ENCODE measurements at regions not wholly inside any gene's neighbourhood (a gene's known extent, or its start where the extent isn't known, plus 50 kb on each side); places are given as distances from the start of the nearest gene placed in this dataset.

GRCh38 chr10:6778992-6779701 lies 199.1 kb upstream of the PRKCQ start (continued):
- no peak for TF ChIP-seq ZNF462 (CRISPR knock-in tag; IDR thresholded peaks at IDR 0.05)
- TF ChIP-seq EZH2 (IDR thresholded peaks at IDR 0.05; ENCODE audit: low read depth, unreplicated experiment) = no peak
- TF ChIP-seq POLR2AphosphoS5 (IDR thresholded peaks at IDR 0.05; ENCODE audit: low read depth) = no peak
- TF ChIP-seq EZH2phosphoT487 (IDR thresholded peaks at IDR 0.05; ENCODE audit: unreplicated experiment) = no peak
- no peak for TF ChIP-seq STAT1 (IDR thresholded peaks at IDR 0.05; ENCODE audit: unreplicated experiment)

GRCh38 chr10:6776170-6776569 lies 196.1 kb upstream of the PRKCQ start:
- Histone ChIP-seq H3K36me3 (ENCODE audit: insufficient read depth) (no peaks in the 10 kb centered on the region), H3K27ac (ENCODE audit: low read depth) (no peak overlapping the region), H2AFZ (no peak overlapping the region), H3K9me2 (ENCODE audit: insufficient read depth) (peaks cover 5% of the 10 kb centered on the region; the same call in 1 of the 2 replicates), H3K79me2 (replicated peaks; ENCODE audit: insufficient read depth) (no peaks in the 10 kb centered on the region), H3K27me3 (ENCODE audit: insufficient read depth) (no peaks in the 10 kb centered on the region), H4K20me1 (replicated peaks; ENCODE audit: insufficient read depth) (no peaks in the 10 kb centered on the region), H3K4me3 (no peak overlapping the region), H3K4me2 (no peak overlapping the region), H3K4me1 (ENCODE audit: insufficient read depth) (no peaks in the 10 kb centered on the region), H3F3A (replicated peaks; ENCODE audit: low read depth) (no peaks in the 10 kb centered on the region)
- DNase-seq (ENCODE audit: low spot score) (no peak), ATAC-seq (no peak)
- Mint-ChIP-seq H3K9me3 (peaks cover 2% of the 10 kb centered on the region; the same call in 2 of the 3 replicates), H3K36me3 (ENCODE audit: low read depth) (no peaks in the 10 kb centered on the region), H3K4me1 (peaks cover 3% of the 10 kb centered on the region), H3K27ac (no peak overlapping the region), H3K27me3 (ENCODE audit: insufficient read depth, low read depth, poor library complexity) (no peaks in the 10 kb centered on the region), H3K4me3 (no peak overlapping the region)
- TF ChIP-seq EZH2 (IDR thresholded peaks at IDR 0.05; ENCODE audit: low read depth, unreplicated experiment) (no peak), JUNB (IDR thresholded peaks at IDR 0.05; ENCODE audit: unreplicated experiment) (no peak), POLR2AphosphoS5 (IDR thresholded peaks at IDR 0.05; ENCODE audit: low read depth) (no peak), ZNF331 (CRISPR knock-in tag; IDR thresholded peaks at IDR 0.05; ENCODE audit: low read depth) (no peak), ZNF462 (CRISPR knock-in tag; IDR thresholded peaks at IDR 0.05) (no peak)
